HG03039 (cell line): ENCODE measurements at regions not wholly inside any gene's neighbourhood (a gene's known extent, or its start where the extent isn't known, plus 50 kb on each side); places are given as distances from the start of the nearest gene placed in this dataset.
"Not testable (repeated sequence)": the region's sequence is repeated elsewhere in the genome, so short reads cannot be mapped to it uniquely, and the experiment has no call there.

Source experiments
- ATAC-seq: cut with Tn5 transposase; IDR thresholded peaks from one replicate; pipeline ENCODE4 v1.9.1; 2021; ENCODE audit warnings: mild to moderate bottlenecking, moderate library complexity; ENCODE audit not compliant: unreplicated experiment

GRCh38 chr15:69668039-69668705 lies 215.6 kb downstream of the RPLP1 start:
- no peak for ATAC-seq

GRCh38 chr15:69668963-69669362 lies 216.3 kb downstream of the RPLP1 start:
- peak; percentile 48 for ATAC-seq

GRCh38 chr15:69669446-69669845 lies 216.8 kb downstream of the RPLP1 start:
- ATAC-seq, result no peak

GRCh38 chr15:69673291-69673881 lies 220.8 kb downstream of the RPLP1 start:
- no peak for ATAC-seq

GRCh38 chr15:69675731-69676130 lies 223.1 kb downstream of the RPLP1 start:
- no peak for ATAC-seq

GRCh38 chr15:69677403-69677802 lies 224.8 kb downstream of the RPLP1 start:
- no peak for ATAC-seq

- peak; percentile 72 for ATAC-seq
These were observed 227.1 kb downstream of the RPLP1 start for GRCh38 chr15:69679623-69680228.

GRCh38 chr15:69684823-69685222 lies 232.2 kb downstream of the RPLP1 start:
- not testable (repeated sequence) for ATAC-seq

- no peak for ATAC-seq
These were observed 233.2 kb downstream of the RPLP1 start for GRCh38 chr15:69685512-69686452.

GRCh38 chr15:69686626-69687025 lies 234.0 kb downstream of the RPLP1 start:
- ATAC-seq, result no peak

GRCh38 chr15:69689133-69689532 lies 236.5 kb downstream of the RPLP1 start:
- no peak for ATAC-seq

- ATAC-seq, result no peak
These were observed 238.8 kb downstream of the RPLP1 start for GRCh38 chr15:69691307-69692015.

GRCh38 chr15:69692342-69692741 lies 239.7 kb downstream of the RPLP1 start:
- ATAC-seq, result no peak

- no peak for ATAC-seq
These were observed 240.4 kb downstream of the RPLP1 start for GRCh38 chr15:69693059-69693458.

- no peak for ATAC-seq
These were observed 244.3 kb downstream of the RPLP1 start for GRCh38 chr15:69696946-69697345.

GRCh38 chr15:69697916-69698315 lies 245.3 kb downstream of the RPLP1 start:
- no peak for ATAC-seq

GRCh38 chr15:69699096-69699495 lies 246.5 kb downstream of the RPLP1 start:
- no peak for ATAC-seq

GRCh38 chr15:69700380-69700779 lies 247.8 kb downstream of the RPLP1 start:
- ATAC-seq, result no peak

GRCh38 chr15:69701198-69701597 lies 248.6 kb downstream of the RPLP1 start:
- no peak for ATAC-seq

- ATAC-seq, result no peak
These were observed 251.0 kb downstream of the RPLP1 start for GRCh38 chr15:69703532-69704187.
